Jurkat, Clone E6-1 (cell line): ENCODE measurements at regions not wholly inside any gene's neighbourhood (a gene's known extent, or its start where the extent isn't known, plus 50 kb on each side); places are given as distances from the start of the nearest gene placed in this dataset.

Experiments used
- DNase-seq: peaks from one replicate; pipeline ENCODE4 v3.0.0-alpha.2; 2011; ENCODE audit warnings: low read depth, low spot score
- H3K4me3 ChIP-seq: 2 replicates; pipeline ENCODE4 v1.5.1; 2011; ENCODE audit warnings: mild to moderate bottlenecking, low read length, control low read depth, moderate library complexity

- DNase-seq: no peak
- H3K4me3 ChIP-seq: no peak overlapping the region
Measured at GRCh38 chr17:13770702-13771101, 169.0 kb upstream of the HS3ST3A1 start.

GRCh38 chr17:13775450-13775849 is 173.7 kb upstream of the HS3ST3A1 start:
- no peak overlapping the region for H3K4me3 ChIP-seq
- no peak for DNase-seq

- no peak for DNase-seq
- H3K4me3 ChIP-seq: no peak overlapping the region
Measured at GRCh38 chr17:13776027-13776551, 174.4 kb upstream of the HS3ST3A1 start.

- DNase-seq: no peak
- H3K4me3 ChIP-seq: no peak overlapping the region
Measured at GRCh38 chr17:13777003-13777402, 175.3 kb upstream of the HS3ST3A1 start.

GRCh38 chr17:13784434-13785095 is 182.8 kb upstream of the HS3ST3A1 start:
- H3K4me3 ChIP-seq: no peak overlapping the region
- DNase-seq: no peak

- DNase-seq: no peak
Measured at GRCh38 chr17:13785981-13786598, 184.4 kb upstream of the HS3ST3A1 start.

DNA sequence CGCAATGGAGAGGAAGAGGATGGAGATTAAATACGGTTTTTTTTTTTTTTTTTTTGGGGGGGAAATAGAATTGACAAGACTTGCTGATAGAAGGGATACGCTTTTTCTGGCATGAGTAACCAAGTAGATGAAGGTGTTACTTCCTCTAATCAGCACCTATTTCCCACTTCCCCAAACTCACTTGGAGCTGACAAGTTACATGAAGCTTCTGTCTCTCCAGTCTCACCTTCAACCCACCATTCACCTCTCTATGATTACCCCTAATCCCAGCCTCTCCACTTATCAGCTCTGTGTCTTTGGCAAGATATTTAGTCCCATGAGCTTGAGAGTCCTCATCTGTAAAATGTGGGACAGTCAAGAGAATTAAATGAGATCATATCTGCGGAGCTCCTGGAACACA is 185.9 kb upstream of the HS3ST3A1 start:
- H3K4me3 ChIP-seq: no peak overlapping the region
- DNase-seq: no peak

More at GRCh38 chr17:13785981-13786598, 184.4 kb upstream of the HS3ST3A1 start:
- H3K4me3 ChIP-seq: no peak overlapping the region

DNA sequence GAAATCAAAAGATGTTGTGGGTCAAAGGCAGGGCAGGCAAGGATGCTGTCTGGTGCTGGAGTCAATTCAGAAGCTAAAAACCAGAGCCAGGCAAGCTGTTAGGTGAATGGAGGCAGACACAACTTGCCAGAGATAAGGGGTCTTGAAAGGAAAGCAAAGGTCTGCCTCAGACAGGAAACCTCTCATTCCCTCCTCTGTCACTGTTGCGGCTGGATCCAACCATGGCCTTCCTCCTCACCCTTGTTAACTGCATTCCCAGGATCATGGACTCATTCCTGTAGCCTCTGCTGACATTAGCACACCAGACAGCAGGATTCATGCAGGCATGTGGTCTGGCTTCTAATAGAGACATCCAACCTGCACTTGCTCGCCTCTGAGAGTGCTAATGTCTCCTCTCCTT is 186.7 kb upstream of the HS3ST3A1 start:
- no peak overlapping the region for H3K4me3 ChIP-seq
- DNase-seq: no peak

GRCh38 chr17:13792314-13792713 is 190.6 kb upstream of the HS3ST3A1 start:
- H3K4me3 ChIP-seq: no peak overlapping the region
- no peak for DNase-seq

DNA sequence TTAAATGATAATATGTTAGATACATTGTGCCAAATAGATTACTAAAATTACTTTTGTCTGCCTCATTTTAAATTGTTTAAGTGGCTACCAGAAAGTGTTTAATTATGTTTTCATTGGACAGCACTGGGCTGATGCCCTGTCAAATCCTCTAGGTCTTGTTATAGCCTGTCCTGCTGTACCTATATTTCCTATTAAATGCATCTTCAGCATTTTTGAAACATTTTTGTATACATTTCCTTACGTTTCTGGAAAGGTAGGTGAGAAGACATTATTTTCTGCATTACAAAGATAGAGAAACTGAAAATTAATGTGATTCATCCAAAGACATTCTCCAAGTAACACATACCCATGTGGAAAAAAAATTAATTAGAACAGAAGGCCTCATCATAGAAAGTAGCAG is 192.2 kb upstream of the HS3ST3A1 start:
- H3K4me3 ChIP-seq: no peak overlapping the region
- DNase-seq: no peak

DNA sequence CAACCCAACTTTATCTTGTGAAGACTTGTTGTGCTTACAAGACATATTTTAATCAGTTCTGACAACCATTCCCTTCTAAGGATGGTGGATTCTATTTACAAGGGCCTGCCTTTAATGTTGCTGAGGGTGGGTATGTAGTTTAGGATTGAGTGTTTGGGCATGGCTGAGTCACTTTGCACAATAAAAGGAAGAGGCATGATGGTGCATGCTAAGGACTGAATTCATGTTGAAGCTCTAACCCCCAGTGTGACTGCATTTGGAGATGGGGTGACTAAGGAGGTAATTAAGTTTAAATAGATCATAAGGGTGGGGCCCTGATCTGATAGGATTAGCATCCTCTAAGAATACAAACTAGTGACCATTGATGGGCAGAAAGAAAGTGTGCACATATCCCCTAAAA is 196.1 kb upstream of the HS3ST3A1 start:
- no peak overlapping the region for H3K4me3 ChIP-seq
- DNase-seq: no peak

DNA sequence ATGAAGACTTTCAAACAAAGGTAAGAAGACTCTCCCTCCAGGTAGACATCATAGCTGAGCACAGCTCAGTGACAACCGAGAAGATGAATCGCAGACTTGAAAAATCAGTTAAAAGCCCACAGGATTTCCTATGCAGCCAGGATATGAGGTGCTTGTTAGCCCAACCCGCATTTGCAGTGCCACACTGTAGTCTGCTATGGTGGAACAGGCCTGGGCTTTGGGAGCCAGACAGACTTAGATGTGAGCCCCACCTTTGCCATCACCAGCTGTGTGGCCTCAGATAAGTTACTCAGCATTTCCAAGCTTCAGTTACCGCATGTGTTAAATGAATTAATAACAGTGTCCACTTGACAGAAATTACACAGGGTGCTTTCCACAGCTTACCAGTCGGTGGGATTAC is 204.4 kb upstream of the HS3ST3A1 start:
- DNase-seq: peak; percentile 28
- no peak overlapping the region for H3K4me3 ChIP-seq

DNA sequence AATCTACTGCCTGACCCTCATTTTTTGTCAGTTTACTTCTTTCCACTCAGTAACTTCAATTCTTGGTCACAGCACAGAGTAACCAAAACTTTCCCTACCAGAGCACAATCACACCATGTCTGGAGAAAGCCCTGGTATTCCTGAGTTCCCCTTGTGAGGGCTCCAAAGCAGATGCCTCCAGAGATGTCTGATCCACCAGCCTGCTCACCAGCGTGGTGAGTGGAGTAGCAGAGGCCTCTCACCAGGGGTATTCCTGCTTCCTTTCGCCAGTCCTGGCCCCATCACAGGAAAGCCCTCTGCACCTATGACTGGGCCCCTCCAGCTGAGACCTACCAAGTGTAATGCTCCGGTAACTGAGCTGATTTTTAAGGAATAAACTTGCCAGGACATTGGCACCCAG is 205.4 kb upstream of the HS3ST3A1 start:
- no peak for DNase-seq
- H3K4me3 ChIP-seq: no peak overlapping the region

DNA sequence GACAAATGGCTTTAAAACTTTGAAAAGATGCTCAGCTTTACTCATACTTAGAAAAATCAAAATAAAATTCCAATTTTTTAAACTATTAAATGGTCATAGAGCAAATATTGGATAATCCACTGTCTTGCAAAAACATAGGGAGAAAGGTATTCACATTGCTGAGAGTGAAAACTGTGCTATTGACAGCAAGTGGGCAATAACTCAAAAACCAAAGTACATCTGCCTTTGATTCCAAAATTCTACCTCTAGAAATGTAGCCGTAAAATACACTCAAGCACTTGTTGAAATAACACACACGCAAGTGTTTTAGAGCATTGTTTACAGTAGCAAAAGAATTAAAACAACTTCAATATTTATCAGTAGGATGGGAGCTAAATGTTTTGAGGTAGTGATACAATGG is 210.6 kb upstream of the HS3ST3A1 start:
- H3K4me3 ChIP-seq: no peak overlapping the region
- no peak for DNase-seq

DNA sequence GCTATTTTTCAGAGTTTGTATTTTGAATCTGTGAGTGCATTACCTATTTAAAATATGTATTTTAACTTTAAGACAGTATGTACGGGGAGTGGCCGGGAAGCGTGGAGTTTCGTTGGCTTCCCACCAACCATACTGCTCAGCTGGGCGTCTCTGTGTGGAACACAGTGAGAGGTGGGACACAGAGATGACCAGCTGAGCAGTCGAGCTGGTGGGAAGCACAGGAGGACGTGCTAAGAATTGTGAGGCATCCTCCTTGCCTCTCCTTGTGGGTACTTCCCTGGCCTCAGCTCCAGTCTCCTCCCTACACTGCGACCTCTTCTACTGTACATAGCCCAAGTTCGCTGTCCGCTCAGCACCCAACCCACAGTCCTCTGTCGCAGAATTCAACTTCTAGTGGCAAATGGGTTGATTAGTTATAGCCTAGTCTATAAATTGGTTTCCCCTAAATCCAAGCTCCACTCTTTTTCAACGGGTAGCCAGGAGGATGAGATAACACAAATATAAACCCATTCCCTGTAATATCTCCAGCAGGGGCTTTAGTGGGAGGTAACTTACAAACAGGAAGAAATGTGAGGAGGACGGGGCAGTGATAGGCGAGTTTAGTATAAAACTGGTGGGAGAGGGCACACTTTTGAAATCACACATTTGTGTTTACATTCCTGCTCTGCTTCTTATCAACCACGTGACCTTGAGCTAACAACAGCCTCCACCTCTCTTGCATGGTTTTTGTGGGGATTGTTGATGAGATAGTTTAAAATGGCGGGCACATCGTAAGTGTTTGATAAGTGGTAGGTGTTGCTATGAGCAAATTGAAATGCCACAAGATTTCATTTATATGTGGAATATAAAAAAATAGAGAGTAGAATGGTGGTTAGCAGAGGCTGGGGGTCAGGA is 211.9 kb upstream of the HS3ST3A1 start:
- no peak overlapping the region for H3K4me3 ChIP-seq
- no peak for DNase-seq

DNA sequence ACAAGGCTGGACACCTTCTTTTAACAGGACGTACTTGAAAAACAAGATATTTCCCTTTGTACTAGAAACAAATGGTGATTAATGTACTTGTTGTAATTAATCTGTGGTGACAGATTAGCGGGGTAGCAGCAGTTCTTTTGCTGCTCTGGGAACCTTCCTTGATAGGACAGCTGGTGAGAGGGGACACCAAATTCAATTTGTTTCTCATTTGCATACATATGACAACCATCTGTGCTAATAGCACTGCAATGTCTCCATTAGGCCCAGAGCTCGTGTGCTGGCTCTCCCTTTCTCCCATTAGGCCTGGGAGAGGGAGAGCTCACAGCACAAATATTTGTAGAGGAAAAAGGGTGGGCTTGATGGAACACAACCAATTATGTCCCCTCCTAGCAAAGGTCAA is 221.0 kb upstream of the HS3ST3A1 start:
- H3K4me3 ChIP-seq: no peak overlapping the region

DNA sequence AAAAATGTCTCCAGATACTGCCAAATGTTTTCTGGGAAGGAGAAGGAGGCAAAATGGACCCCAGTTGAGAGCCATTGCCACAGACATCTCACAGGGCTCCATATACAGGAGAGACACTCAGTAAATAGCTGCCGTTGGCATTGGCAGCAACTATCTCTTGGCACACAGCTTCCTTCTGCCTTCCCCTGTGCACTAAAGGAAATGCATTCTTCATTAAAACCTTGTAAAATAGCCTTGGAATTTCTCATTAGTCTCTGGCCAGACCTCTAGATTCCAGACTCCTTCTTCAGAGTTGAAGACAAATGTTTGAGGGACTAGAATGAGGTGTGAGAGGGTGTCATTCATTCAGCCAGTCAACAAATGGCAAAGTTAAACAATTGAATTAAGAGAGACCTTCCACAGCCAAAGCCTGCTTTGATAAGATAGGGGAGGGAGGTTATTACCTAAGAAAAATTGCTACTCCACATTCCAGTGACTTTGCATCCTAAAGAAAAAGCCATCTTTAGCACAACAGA is 223.9 kb upstream of the HS3ST3A1 start:
- H3K4me3 ChIP-seq: no peak overlapping the region
- DNase-seq: no peak

More for the DNA sequence above, 221.0 kb upstream of the HS3ST3A1 start:
- DNase-seq: no peak

- no peak for DNase-seq
- no peak overlapping the region for H3K4me3 ChIP-seq
Measured at GRCh38 chr17:13827118-13827517, 225.4 kb upstream of the HS3ST3A1 start.

DNA sequence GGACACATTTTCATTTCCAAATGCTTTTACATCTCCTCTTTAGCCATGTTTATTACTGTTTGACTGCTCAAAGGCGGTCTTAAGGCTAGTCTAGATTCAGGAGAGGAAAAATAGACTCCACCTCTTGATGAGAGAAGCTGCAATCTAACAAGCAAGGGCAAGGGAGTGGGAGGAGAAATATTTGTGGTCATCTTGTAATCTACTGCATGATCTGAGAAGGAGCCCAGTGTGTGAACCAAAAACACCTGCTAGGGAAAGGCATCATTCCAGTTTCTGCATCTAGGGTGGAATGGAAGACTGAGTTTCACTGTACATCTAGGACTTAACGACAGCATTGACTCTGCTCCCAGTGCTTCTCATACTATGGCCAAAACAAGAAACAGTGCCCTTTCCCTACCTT is 232.2 kb upstream of the HS3ST3A1 start:
- DNase-seq: no peak

GRCh38 chr17:13835151-13835550 is 233.4 kb upstream of the HS3ST3A1 start:
- no peak overlapping the region for H3K4me3 ChIP-seq
- no peak for DNase-seq

More for the DNA sequence above, 232.2 kb upstream of the HS3ST3A1 start:
- H3K4me3 ChIP-seq: no peak overlapping the region
